ENCODE measurements at regions not wholly inside any gene's neighbourhood (a gene's known extent, or its start where the extent isn't known, plus 50 kb on each side); places are given as distances from the start of the nearest gene placed in this dataset.

DNA sequence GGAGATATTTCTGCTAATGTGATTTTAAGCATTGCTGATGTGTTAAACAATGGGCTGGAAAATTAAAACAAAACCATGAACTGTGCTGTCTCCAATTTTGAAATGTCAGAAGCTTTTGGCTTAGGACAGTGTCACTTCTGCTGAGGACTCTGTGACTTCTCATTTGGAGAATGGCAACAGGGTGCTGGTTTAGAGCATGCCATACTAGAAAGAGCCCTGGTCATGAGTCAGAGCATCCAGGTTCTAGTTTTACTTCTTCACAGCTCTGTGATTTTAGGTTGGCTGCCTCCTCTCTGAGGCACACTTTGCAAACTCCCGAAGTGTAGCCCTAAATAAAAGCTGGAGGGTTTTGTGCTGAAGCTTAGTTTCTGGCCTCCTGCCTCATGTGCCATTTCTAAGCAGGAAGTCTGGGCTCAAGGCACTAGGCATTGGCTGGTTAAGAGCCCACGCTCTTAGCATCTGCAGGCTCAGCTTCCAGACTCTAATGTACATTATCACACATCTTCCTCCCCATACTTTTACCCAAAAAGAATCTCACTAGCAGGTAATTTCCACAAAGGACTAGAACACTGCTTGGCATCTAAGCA is 193.8 kb downstream of the CNTN3 start:
- TF ChIP-seq CEBPB (IDR thresholded peaks at IDR 0.05) (no peak), RAD21 (IDR thresholded peaks at IDR 0.05; ENCODE audit: low read depth) (no peak), TAF1 (IDR thresholded peaks at IDR 0.05; ENCODE audit: low read depth) (no peak), EP300 (IDR thresholded peaks at IDR 0.05; ENCODE audit: borderline replicate concordance) (no peak), CREB1 (IDR thresholded peaks at IDR 0.05; ENCODE audit: low read depth) (no peak), NFIC (IDR thresholded peaks at IDR 0.05) (no peak), FOXM1 (IDR thresholded peaks at IDR 0.05; ENCODE audit: borderline replicate concordance, low read depth) (no peak)
- TF ChIP-seq, protein P1, sequence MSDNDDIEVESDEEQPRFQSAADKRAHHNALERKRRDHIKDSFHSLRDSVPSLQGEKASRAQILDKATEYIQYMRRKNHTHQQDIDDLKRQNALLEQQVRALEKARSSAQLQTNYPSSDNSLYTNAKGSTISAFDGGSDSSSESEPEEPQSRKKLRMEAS (IDR thresholded peaks at IDR 0.05): no peak
- TF ChIP-seq, protein P2, sequence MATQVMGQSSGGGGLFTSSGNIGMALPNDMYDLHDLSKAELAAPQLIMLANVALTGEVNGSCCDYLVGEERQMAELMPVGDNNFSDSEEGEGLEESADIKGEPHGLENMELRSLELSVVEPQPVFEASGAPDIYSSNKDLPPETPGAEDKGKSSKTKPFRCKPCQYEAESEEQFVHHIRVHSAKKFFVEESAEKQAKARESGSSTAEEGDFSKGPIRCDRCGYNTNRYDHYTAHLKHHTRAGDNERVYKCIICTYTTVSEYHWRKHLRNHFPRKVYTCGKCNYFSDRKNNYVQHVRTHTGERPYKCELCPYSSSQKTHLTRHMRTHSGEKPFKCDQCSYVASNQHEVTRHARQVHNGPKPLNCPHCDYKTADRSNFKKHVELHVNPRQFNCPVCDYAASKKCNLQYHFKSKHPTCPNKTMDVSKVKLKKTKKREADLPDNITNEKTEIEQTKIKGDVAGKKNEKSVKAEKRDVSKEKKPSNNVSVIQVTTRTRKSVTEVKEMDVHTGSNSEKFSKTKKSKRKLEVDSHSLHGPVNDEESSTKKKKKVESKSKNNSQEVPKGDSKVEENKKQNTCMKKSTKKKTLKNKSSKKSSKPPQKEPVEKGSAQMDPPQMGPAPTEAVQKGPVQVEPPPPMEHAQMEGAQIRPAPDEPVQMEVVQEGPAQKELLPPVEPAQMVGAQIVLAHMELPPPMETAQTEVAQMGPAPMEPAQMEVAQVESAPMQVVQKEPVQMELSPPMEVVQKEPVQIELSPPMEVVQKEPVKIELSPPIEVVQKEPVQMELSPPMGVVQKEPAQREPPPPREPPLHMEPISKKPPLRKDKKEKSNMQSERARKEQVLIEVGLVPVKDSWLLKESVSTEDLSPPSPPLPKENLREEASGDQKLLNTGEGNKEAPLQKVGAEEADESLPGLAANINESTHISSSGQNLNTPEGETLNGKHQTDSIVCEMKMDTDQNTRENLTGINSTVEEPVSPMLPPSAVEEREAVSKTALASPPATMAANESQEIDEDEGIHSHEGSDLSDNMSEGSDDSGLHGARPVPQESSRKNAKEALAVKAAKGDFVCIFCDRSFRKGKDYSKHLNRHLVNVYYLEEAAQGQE (IDR thresholded peaks at IDR 0.05; ENCODE audit: low read depth): no peak

Measured in Ishikawa (cell line).